WERI-Rb-1 (cell line): ENCODE measurements at regions not wholly inside any gene's neighbourhood (a gene's known extent, or its start where the extent isn't known, plus 50 kb on each side); places are given as distances from the start of the nearest gene placed in this dataset.

Source experiments
- DNase-seq: peaks from one replicate; pipeline ENCODE4 v3.0.0-alpha.2; 2020
- H3K27ac ChIP-seq: fragments of 250-450 bp; sonication (Bioruptor Pico); 2 replicates; pipeline ENCODE4 v1.5.1; 2020; ENCODE audit warnings: mild to moderate bottlenecking, moderate library complexity
- H3K27me3 ChIP-seq: fragments of 250-450 bp; sonication (Bioruptor Pico); 2 replicates; pipeline ENCODE4 v1.5.1; 2021; ENCODE audit warnings: mild to moderate bottlenecking, low read depth, moderate library complexity; ENCODE audit not compliant: insufficient read depth, severe bottlenecking
- H3K36me3 ChIP-seq: fragments of 250-450 bp; sonication (Bioruptor Pico); 2 replicates; pipeline ENCODE4 v1.5.1; 2020; ENCODE audit warnings: mild to moderate bottlenecking, moderate library complexity
- H3K4me3 ChIP-seq: 2 replicates; pipeline ENCODE4 v1.5.1; 2011; ENCODE audit warnings: low read depth, mild to moderate bottlenecking, control low read depth, low read length
- H3K9me3 ChIP-seq: fragments of 250-450 bp; sonication (Bioruptor Pico); 2 replicates; pipeline ENCODE4 v1.5.1; 2021; ENCODE audit warnings: mild to moderate bottlenecking, moderate library complexity; ENCODE audit not compliant: severe bottlenecking
- CTCF ChIP-seq: IDR thresholded peaks from 2 replicates; pipeline ENCODE4 v1.5.1; 2011; ENCODE audit warnings: low read depth, mild to moderate bottlenecking, control low read depth, inconsistent platforms, low read length

DNA sequence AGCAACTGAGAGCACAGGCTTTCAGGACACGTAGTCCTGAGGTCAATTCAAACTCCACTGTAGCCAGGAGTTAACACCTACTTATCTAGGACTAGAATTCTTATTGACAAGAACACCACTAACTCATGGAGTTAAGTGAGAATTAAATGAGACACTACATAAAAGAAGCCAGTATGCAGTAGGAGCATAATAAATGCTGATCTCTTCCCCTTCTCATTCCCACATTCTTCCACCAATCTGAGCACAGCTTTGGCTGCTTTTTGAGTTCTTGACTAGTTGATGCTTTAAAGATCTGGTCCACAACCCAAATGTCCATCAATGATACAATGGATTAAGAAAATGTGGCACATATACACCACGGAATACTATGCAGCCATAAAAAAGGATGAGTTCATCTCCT, 55.2 kb downstream of the TTC32 start:
- H3K27me3 ChIP-seq = peaks cover 97% of the 10 kb centered on the region
- H3K9me3 ChIP-seq = peaks cover 11% of the 10 kb centered on the region
- H3K27ac ChIP-seq = no peak overlapping the region
- no peak for DNase-seq
- H3K4me3 ChIP-seq = no peak overlapping the region
- H3K36me3 ChIP-seq = no peaks in the 10 kb centered on the region
- TF ChIP-seq CTCF = no peak

DNA sequence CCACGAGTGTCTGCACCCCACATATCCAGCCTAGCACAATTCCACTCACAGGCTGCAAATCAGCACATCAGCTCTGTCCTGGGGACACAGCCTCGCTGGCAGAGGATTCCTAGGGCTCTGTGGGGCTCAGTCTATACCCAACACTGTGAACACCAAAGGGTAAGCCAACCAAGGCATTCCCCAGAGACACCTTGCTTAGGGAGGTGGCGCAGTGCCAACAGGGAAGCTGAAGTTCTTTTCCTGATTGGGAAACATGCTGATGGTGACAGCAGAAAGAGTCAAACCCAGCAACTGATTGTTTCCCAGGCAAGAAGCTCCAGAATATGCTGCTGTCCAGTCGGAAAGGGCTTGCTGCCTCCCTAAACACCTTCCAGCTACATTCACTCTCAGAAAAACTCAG, 55.8 kb downstream of the TTC32 start:
- no peak overlapping the region for H3K4me3 ChIP-seq
- TF ChIP-seq CTCF = no peak
- H3K27ac ChIP-seq = no peak overlapping the region
- H3K27me3 ChIP-seq = peaks cover 97% of the 10 kb centered on the region
- DNase-seq = no peak
- H3K36me3 ChIP-seq = no peaks in the 10 kb centered on the region
- peaks cover 11% of the 10 kb centered on the region for H3K9me3 ChIP-seq

DNA sequence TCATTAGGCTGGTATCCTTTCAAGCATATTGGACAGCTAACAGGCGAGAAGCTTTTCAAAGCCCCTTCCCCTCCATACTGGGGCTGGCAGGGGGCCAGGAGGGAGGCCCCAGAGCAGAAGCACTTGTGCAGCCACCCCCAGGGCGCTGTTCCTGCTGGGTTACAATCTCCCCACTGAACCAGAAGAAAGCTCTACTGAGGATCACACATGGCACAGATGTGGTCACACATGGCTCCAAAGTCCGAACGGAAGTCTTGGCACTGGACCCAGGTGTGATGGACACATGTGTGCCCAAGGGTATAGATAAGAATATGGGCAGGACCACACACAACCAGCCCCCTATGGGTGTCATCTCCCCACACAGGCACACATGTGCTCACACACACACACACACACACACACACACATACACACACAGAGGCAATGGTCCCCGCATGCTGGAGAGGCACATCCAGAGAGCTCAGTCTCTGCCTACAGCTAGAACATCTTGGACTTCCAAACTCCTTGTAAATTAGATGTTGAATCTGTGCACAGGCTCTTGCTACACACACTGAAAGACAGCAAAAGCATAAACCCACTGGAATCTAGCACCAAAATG, 56.4 kb downstream of the TTC32 start:
- no peak for DNase-seq
- no peak for TF ChIP-seq CTCF
- H3K36me3 ChIP-seq = no peaks in the 10 kb centered on the region
- H3K27me3 ChIP-seq = peaks cover 97% of the 10 kb centered on the region
- H3K4me3 ChIP-seq = no peak overlapping the region
- H3K9me3 ChIP-seq = peaks cover 13% of the 10 kb centered on the region
- H3K27ac ChIP-seq = no peak overlapping the region

GRCh38 chr2:19844750-19845149, 57.0 kb downstream of the TTC32 start:
- H3K4me3 ChIP-seq = no peak overlapping the region
- no peaks in the 10 kb centered on the region for H3K36me3 ChIP-seq
- TF ChIP-seq CTCF = no peak
- H3K9me3 ChIP-seq = peaks cover 13% of the 10 kb centered on the region
- H3K27me3 ChIP-seq = peaks cover 97% of the 10 kb centered on the region
- H3K27ac ChIP-seq = no peak overlapping the region
- no peak for DNase-seq

- Histone ChIP-seq H3K4me3 (no peak overlapping the region), H3K9me3 (peaks cover 13% of the 10 kb centered on the region), H3K27ac (no peak overlapping the region), H3K36me3 (no peaks in the 10 kb centered on the region), H3K27me3 (peaks cover 97% of the 10 kb centered on the region)
- no peak for TF ChIP-seq CTCF
- no peak for DNase-seq
Measured at GRCh38 chr2:19843992-19844515, 57.7 kb downstream of the TTC32 start.
